ENCODE measurements at regions not wholly inside any gene's neighbourhood (a gene's known extent, or its start where the extent isn't known, plus 50 kb on each side); places are given as distances from the start of the nearest gene placed in this dataset.

DNA sequence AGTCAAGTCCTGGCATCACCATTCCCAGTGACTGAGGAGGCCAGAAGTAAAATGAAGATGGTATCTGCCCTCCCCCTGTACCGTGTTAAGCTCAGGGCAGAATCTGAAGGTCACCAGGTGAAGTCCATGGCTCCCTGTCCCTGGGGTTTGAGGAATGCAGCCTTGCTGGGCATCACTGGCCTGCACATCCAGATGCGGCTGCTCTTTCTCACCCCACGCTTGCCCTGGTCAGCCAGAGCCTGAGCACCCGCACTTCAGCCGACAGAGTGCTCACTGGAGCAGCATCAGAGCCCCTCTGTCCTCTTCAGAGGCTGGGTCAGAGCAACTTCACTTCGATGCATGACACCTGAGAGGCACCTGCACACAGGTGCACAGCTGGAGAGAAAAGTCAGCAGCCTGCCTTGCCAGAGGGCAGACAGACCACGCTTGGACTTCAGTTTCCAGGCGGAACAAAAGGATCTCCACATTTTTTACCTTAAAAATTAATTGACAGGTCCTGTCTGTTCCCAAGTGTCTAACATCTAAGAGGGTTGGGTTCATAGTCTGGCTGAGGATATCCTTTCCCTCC is 267.3 kb downstream of the ANAPC1 start:
- intact Hi-C loops (cut with DNase I; ENCODE audit: low total_unique reads) = no loop called here
- no peak for DNase-seq
- Histone ChIP-seq H3K4me3 (no peak overlapping the region), H3K4me1 (peaks cover 0 to 28% (median 22%) of the 10 kb centered on the region in 4 donors), H3K27ac (no peak overlapping the region), H3K27me3 (no peaks in the 10 kb centered on the region), H3K9me3 (no peaks in the 10 kb centered on the region), H3K36me3 (no peaks in the 10 kb centered on the region)
- no peak for TF ChIP-seq CTCF (IDR thresholded peaks at IDR 0.05)

GRCh38 chr2:111617299-111618225 is 266.4 kb downstream of the ANAPC1 start:
- intact Hi-C loops (cut with DNase I; ENCODE audit: low total_unique reads) = no loop called here
- Histone ChIP-seq H3K27me3 (no peaks in the 10 kb centered on the region), H3K4me1 (peaks cover 0 to 28% (median 22%) of the 10 kb centered on the region in 4 donors), H3K36me3 (no peaks in the 10 kb centered on the region), H3K27ac (peak overlapping the region; percentile 62 to 72), H3K4me3 (no peak overlapping the region), H3K9me3 (no peaks in the 10 kb centered on the region)
- DNase-seq = peak in 1 of 2 donors; percentile 76
- no peak for TF ChIP-seq CTCF (IDR thresholded peaks at IDR 0.05)

DNA sequence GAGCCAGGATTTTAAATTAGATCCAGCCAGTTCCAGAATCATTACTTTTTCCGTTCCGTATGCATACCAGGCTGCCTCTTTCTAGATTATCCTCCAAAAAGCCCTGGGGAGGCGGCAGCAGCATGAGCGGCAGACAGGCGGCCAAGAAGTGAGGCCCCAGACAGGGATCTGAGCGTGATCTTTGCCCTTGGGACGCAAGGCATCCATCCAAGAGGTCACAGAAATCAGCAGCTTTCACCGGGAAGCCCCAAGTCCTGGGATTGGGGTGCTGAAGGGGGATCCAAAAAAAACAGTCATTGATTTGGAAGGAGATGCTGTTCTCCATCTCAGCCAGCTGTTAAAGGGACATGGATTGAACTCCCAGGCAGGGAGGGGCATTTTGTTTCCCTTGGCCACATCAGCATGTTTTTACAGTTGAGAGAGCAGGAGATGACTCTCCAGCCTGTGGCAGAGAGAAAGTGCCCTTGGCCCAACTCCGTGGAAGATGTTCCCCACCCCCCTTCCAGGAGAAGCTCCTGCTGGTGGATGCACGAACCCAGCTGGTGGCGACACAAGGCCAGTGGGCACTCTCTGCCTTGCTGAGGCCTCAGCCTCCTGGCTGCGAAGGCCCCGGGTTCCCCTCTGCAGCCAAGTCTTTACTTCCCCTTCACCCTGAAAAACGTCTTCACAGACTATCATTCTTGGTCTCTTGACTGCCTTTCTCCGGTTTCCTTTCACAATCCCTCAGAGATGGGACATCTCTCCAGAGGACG is 265.6 kb downstream of the ANAPC1 start:
- Histone ChIP-seq H3K27me3 (no peaks in the 10 kb centered on the region), H3K27ac (peak overlapping the region; percentile 62 to 72), H3K9me3 (no peaks in the 10 kb centered on the region), H3K4me3 (no peak overlapping the region), H3K4me1 (peaks cover 0 to 28% (median 22%) of the 10 kb centered on the region in 4 donors), H3K36me3 (no peaks in the 10 kb centered on the region)
- peak; percentile 74 to 85 for DNase-seq
- TF ChIP-seq CTCF (IDR thresholded peaks at IDR 0.05) = peak; percentile 21 to 24
- intact Hi-C loops (cut with DNase I; ENCODE audit: low total_unique reads) = no loop called here

DNA sequence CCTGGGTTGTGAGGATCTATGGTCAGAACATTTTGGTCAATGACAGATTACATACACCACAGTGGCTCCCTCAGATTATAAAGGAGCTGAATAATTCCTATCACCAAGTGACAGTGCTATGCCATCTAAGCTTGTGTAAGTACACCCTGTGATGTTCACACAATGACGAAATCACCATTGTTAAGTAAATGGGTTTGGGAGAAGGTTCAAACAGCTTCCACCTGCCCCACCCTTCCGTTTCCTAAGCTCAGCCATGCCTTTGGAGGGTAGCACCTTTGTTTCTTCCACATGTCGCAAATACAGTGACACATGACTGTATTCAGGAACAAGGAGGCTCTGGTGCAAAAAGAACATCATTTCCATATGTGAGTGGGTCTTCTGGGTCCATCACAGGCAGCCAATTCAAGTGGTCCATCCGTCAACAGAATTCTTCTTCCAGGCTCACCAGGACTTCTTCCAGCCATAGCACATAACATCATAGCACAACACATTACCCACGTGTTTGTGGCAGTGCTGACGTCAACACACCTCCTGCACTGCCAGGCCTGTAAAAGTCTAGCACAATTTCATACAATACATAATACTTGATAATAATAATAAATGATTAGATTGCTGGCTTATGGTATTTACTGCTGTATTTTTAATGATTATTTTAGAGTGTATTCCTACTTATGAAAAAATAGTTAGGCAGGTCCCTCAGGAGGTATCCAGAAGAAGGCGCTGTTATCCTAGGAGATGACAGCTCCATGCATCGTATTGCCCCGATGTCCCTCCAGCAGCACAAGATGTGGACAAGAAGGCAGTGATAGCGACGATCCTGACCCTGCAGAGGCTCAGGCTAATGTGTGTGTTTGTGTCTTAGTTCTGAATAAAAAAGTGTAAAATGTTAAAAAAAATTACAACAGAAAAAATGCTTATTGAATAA is 264.8 kb downstream of the ANAPC1 start:
- TF ChIP-seq CTCF (IDR thresholded peaks at IDR 0.05) = no peak
- no peaks in the 10 kb centered on the region for H3K36me3 ChIP-seq
- no peaks in the 10 kb centered on the region for H3K27me3 ChIP-seq
- DNase-seq = no peak
- intact Hi-C loops (cut with DNase I; ENCODE audit: low total_unique reads) = no loop called here
- peaks cover 0 to 29% (median 22%) of the 10 kb centered on the region in 4 donors for H3K4me1 ChIP-seq
- H3K27ac ChIP-seq = peak overlapping the region; percentile 62 to 72
- no peak overlapping the region for H3K4me3 ChIP-seq
- H3K9me3 ChIP-seq = no peaks in the 10 kb centered on the region

DNA sequence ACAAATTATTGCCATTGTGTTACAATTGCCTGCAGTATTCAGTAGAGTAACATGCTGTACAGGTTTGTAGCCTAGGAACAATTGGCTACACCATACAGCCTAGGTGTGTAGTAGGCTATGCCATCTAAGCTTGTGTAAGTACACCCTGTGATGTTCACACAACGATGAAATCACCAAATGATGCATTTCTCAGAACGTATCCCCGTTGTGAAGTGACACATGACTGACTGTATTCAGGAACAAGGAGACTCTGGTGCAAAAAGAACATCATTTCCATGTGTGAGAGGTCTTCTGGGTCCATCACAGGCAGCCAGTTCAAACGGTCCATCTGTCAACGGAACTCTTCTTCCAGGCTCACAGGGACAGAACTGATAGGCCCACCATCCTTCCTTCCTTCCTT is 263.7 kb downstream of the ANAPC1 start:
- H3K27me3 ChIP-seq = no peaks in the 10 kb centered on the region
- no peak overlapping the region for H3K4me3 ChIP-seq
- TF ChIP-seq CTCF (IDR thresholded peaks at IDR 0.05) = no peak
- no peak for DNase-seq
- H3K27ac ChIP-seq = no peak overlapping the region
- H3K4me1 ChIP-seq = peaks cover 0 to 38% (median 24%) of the 10 kb centered on the region in 4 donors
- no peaks in the 10 kb centered on the region for H3K36me3 ChIP-seq
- no peaks in the 10 kb centered on the region for H3K9me3 ChIP-seq
- intact Hi-C loops (cut with DNase I; ENCODE audit: low total_unique reads) = loop anchor here (5.0 kb wide), 1 partner anchor 37 kb away; no protein-coding TSS in a partner anchor

All from tibial artery (tissue), 4 donors.